Mesothelial cell of epicardium (in vitro differentiated cells): ENCODE measurements at regions not wholly inside any gene's neighbourhood (a gene's known extent, or its start where the extent isn't known, plus 50 kb on each side); places are given as distances from the start of the nearest gene placed in this dataset.

Source experiments
- DNase-seq, 2 experiments: peaks; one replicate each; pipeline ENCODE4 v3.0.0; 2021; ENCODE audit warnings: low spot score in 2 of 2; ENCODE audit not compliant: unreplicated experiment in 2 of 2
- H3K27ac Mint-ChIP-seq: 2 replicates; pipeline ENCODE4 v1.8.0; 2021; ENCODE audit warnings: mixed read lengths
- H3K27me3 Mint-ChIP-seq: 2 replicates; pipeline ENCODE4 v1.8.0; 2021; ENCODE audit warnings: low read depth, mixed read lengths
- H3K36me3 Mint-ChIP-seq: 2 replicates; pipeline ENCODE4 v1.8.0; 2021; ENCODE audit warnings: mixed read lengths
- H3K4me1 Mint-ChIP-seq: 2 replicates; pipeline ENCODE4 v1.8.0; 2021; ENCODE audit warnings: mixed read lengths
- H3K4me3 Mint-ChIP-seq: 2 replicates; pipeline ENCODE4 v1.8.0; 2021; ENCODE audit warnings: mild to moderate bottlenecking, moderate library complexity, mixed read lengths
- H3K9me3 Mint-ChIP-seq: 2 replicates; pipeline ENCODE4 v1.8.0; 2021; ENCODE audit warnings: mixed read lengths
- TF ChIP-seq, protein P1 (sequence below): fragments of 200-600 bp; sonication (generic); IDR thresholded peaks from one replicate; pipeline ENCODE4 v1.5.0; 2021; ENCODE audit warnings: antibody characterized with exemption; ENCODE audit not compliant: unreplicated experiment

- H3K4me1 Mint-ChIP-seq = peaks cover 4% of the 10 kb centered on the region
- TF ChIP-seq, protein P1, sequence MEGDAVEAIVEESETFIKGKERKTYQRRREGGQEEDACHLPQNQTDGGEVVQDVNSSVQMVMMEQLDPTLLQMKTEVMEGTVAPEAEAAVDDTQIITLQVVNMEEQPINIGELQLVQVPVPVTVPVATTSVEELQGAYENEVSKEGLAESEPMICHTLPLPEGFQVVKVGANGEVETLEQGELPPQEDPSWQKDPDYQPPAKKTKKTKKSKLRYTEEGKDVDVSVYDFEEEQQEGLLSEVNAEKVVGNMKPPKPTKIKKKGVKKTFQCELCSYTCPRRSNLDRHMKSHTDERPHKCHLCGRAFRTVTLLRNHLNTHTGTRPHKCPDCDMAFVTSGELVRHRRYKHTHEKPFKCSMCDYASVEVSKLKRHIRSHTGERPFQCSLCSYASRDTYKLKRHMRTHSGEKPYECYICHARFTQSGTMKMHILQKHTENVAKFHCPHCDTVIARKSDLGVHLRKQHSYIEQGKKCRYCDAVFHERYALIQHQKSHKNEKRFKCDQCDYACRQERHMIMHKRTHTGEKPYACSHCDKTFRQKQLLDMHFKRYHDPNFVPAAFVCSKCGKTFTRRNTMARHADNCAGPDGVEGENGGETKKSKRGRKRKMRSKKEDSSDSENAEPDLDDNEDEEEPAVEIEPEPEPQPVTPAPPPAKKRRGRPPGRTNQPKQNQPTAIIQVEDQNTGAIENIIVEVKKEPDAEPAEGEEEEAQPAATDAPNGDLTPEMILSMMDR = no peak
- H3K36me3 Mint-ChIP-seq = peaks cover 5% of the 10 kb centered on the region
- H3K27ac Mint-ChIP-seq = no peak overlapping the region
- no peaks in the 10 kb centered on the region for H3K27me3 Mint-ChIP-seq
- DNase-seq = no peak
- no peaks in the 10 kb centered on the region for H3K9me3 Mint-ChIP-seq
- no peak overlapping the region for H3K4me3 Mint-ChIP-seq
Measured at GRCh38 chr17:63193827-63194226, 227.8 kb downstream of the TANC2 start.

- TF ChIP-seq, protein P1 = no peak
- no peaks in the 10 kb centered on the region for H3K9me3 Mint-ChIP-seq
- peaks cover 3% of the 10 kb centered on the region for H3K4me1 Mint-ChIP-seq
- H3K27ac Mint-ChIP-seq = no peak overlapping the region
- DNase-seq = no peak
- no peaks in the 10 kb centered on the region for H3K27me3 Mint-ChIP-seq
- peaks cover 8% of the 10 kb centered on the region for H3K36me3 Mint-ChIP-seq
- H3K4me3 Mint-ChIP-seq = no peak overlapping the region
Measured at GRCh38 chr17:63196772-63197335, 230.8 kb downstream of the TANC2 start.

- no peaks in the 10 kb centered on the region for H3K27me3 Mint-ChIP-seq
- no peak for DNase-seq
- H3K4me3 Mint-ChIP-seq = no peak overlapping the region
- peaks cover 3% of the 10 kb centered on the region for H3K4me1 Mint-ChIP-seq
- TF ChIP-seq, protein P1 = no peak
- H3K9me3 Mint-ChIP-seq = peaks cover 45% of the 10 kb centered on the region
- H3K27ac Mint-ChIP-seq = no peak overlapping the region
- peaks cover 50% of the 10 kb centered on the region for H3K36me3 Mint-ChIP-seq
Measured at GRCh38 chr17:63203652-63204051, 237.6 kb downstream of the TANC2 start.

DNA sequence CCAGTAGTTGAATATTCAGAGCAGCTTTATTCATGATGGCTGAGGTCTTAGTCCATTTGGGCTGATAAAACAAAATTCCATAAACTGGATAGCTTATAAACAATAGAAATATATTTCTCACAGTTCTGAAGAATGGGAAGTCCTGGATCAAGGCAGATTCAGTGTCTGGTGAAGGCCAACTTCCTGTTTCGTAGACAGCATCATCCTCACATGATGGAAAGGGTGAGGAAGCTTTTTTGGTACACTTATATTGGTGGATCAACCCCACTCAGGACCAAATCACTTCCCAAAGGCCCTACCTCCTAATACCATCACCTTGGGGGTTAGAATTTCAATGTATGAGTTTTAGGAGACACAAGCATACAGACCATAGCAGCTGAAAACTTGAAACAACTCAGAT lies 224.2 kb downstream of the CYB561 start:
- TF ChIP-seq, protein P1 = no peak
- Mint-ChIP-seq H3K4me1 (no peaks in the 10 kb centered on the region), H3K36me3 (peaks cover 1% of the 10 kb centered on the region), H3K4me3 (no peak overlapping the region), H3K27me3 (no peaks in the 10 kb centered on the region), H3K9me3 (peaks cover 3% of the 10 kb centered on the region), H3K27ac (no peak overlapping the region)
- no peak for DNase-seq

GRCh38 chr17:63222655-63223054 lies 223.5 kb downstream of the CYB561 start:
- Mint-ChIP-seq H3K4me1 (no peaks in the 10 kb centered on the region), H3K27me3 (no peaks in the 10 kb centered on the region), H3K4me3 (no peak overlapping the region), H3K36me3 (peaks cover 7% of the 10 kb centered on the region), H3K27ac (no peak overlapping the region), H3K9me3 (peaks cover 9% of the 10 kb centered on the region)
- DNase-seq = no peak
- TF ChIP-seq, protein P1 = no peak
